HepG2 (cell line): ENCODE measurements at regions not wholly inside any gene's neighbourhood (a gene's known extent, or its start where the extent isn't known, plus 50 kb on each side); places are given as distances from the start of the nearest gene placed in this dataset.

Source experiments
- ATAC-seq: fragments of 200-7000 bp; cut with Tn5 transposase; 3 replicates; pipeline ENCODE4 v1.9.1; 2020; ENCODE audit warnings: mild to moderate bottlenecking, moderate library complexity
- BruUV-seq: library from RNA; stranded (reverse); fragments of 400-500 nt; replicated peaks from 2 replicates; lab custom pipeline; 2021; lab: Mats Ljungman, UMichigan
- CTCF ChIA-PET: fragments of 300-600 bp; formaldehyde crosslinking; extraction: SDS; loops from one replicate; lab custom pipeline; 2021; ENCODE audit warnings: low total read pairs, inconsistent platforms, low intra/inter-chr PET ratio; lab: Yijun Ruan, JAX
- POLR2A ChIA-PET: fragments of 350-600 bp; sonication (Branson Sonifier 250); formaldehyde crosslinking; loops from one replicate; lab custom pipeline; 2020; ENCODE audit warnings: antibody characterized with exemption, inconsistent platforms; lab: Yijun Ruan, JAX
- DNase-seq: peaks from one replicate; pipeline ENCODE4 v3.0.0-alpha.2; 2015; ENCODE audit warnings: low spot score
- FAIRE-seq: peaks from 3 replicates; lab custom pipeline; 2011; peaks lifted over from hg19 to GRCh38; lab: Jason Lieb, UNC
- H2AFZ ChIP-seq: one replicate; pipeline ENCODE4 v1.6.1; 2011; ENCODE audit warnings: low read length, inconsistent platforms
- H3K27ac ChIP-seq: fragments of 300-600 bp; 3 replicates; pipeline ENCODE4 v1.8.0; 2011; ENCODE audit warnings: mixed run types, mild to moderate bottlenecking, mixed read lengths, low read length, inconsistent platforms; ENCODE audit not compliant: insufficient read depth; ENCODE audit errors: extremely low read length
- H3K27me3 ChIP-seq, 2 experiments: fragments of 200-600 bp in 1 of 2; 2 replicates in 1 of 2; 3 replicates in 1 of 2; pipeline versions ENCODE4 v1.6.0 to v1.8.0; 2011; ENCODE audit warnings: low read length in 2 of 2, mild to moderate bottlenecking in 2 of 2, moderate library complexity in 2 of 2, inconsistent platforms in 1 of 2; ENCODE audit not compliant: insufficient read depth in 2 of 2, control insufficient read depth in 1 of 2
- H3K36me3 ChIP-seq, 2 experiments: fragments of 200-600 bp in 1 of 2; replicated peaks in 1 of 2; 2 replicates in 1 of 2; 3 replicates in 1 of 2; pipeline versions ENCODE4 v1.5.1 to v1.8.0; 2011; ENCODE audit warnings: low read length in 2 of 2, inconsistent platforms in 1 of 2; ENCODE audit not compliant: insufficient read depth in 2 of 2, control insufficient read depth in 1 of 2
- H3K4me1 ChIP-seq: 2 replicates; pipeline ENCODE4 v1.5.1; 2012; ENCODE audit warnings: low read length, inconsistent platforms; ENCODE audit not compliant: insufficient read depth
- H3K4me2 ChIP-seq: 2 replicates; pipeline ENCODE4 v1.6.0; 2011; ENCODE audit warnings: low read depth, low read length, inconsistent platforms
- H3K4me3 ChIP-seq, 3 experiments: fragments of 200-600 bp in 1 of 3; sonication (generic), shearing (Covaris generic) in 1 of 3; replicated peaks in 1 of 3; 2 replicates each; pipeline ENCODE4 v1.5.1; 2011 to 2016; ENCODE audit warnings: low read length in 3 of 3, inconsistent platforms in 2 of 3, low read depth in 2 of 3, mild to moderate bottlenecking in 2 of 3, control low read depth in 1 of 3, mixed read lengths in 1 of 3; ENCODE audit not compliant: insufficient read depth in 1 of 3
- H3K79me2 ChIP-seq: one replicate; pipeline ENCODE4 v1.6.1; 2011; ENCODE audit warnings: low read length, inconsistent platforms; ENCODE audit not compliant: insufficient read depth
- H3K9ac ChIP-seq: 2 replicates; pipeline ENCODE4 v1.6.0; 2011; ENCODE audit warnings: mild to moderate bottlenecking, low read depth, low read length, inconsistent platforms; ENCODE audit not compliant: insufficient read depth
- H3K9me3 ChIP-seq: 2 replicates; pipeline ENCODE4 v1.5.1; 2012; ENCODE audit warnings: mild to moderate bottlenecking, low read length
- H4K20me1 ChIP-seq: 2 replicates; pipeline ENCODE4 v1.6.0; 2011; ENCODE audit warnings: inconsistent platforms, mild to moderate bottlenecking, low read length, moderate library complexity; ENCODE audit not compliant: insufficient read depth
- CBX5 ChIP-seq: sonication (generic); formaldehyde crosslinking; IDR thresholded peaks from 2 replicates; pipeline ENCODE4 v1.4.0; 2020; ENCODE audit warnings: missing genetic modification reagents, borderline replicate concordance
- JUNB ChIP-seq: sonication (generic); formaldehyde crosslinking; IDR thresholded peaks from 2 replicates; pipeline ENCODE4 v1.8.0; 2022; ENCODE audit warnings: missing genetic modification reagents, mild to moderate bottlenecking, borderline replicate concordance
- NFKBIZ ChIP-seq: IDR thresholded peaks from 2 replicates; pipeline ENCODE4 v1.6.1; 2018; ENCODE audit warnings: missing genetic modification reagents, missing compliant biosample characterization
- NKX3-1 ChIP-seq: sonication (generic); formaldehyde crosslinking; IDR thresholded peaks from 2 replicates; pipeline ENCODE4 v1.5.0; 2020; ENCODE audit warnings: missing genetic modification reagents
- RCOR2 ChIP-seq: IDR thresholded peaks from 2 replicates; pipeline ENCODE4 v1.6.1; 2016; ENCODE audit warnings: missing biosample characterization, missing genetic modification reagents
- TBP ChIP-seq: sonication (generic); formaldehyde crosslinking; IDR thresholded peaks from 2 replicates; pipeline ENCODE4 v1.5.0; 2020; ENCODE audit warnings: missing genetic modification reagents
- XBP1 ChIP-seq: sonication (generic); formaldehyde crosslinking; IDR thresholded peaks from 2 replicates; pipeline ENCODE4 v1.5.0; 2020; ENCODE audit warnings: missing genetic modification reagents
- ZNF180 ChIP-seq: sonication (generic); formaldehyde crosslinking; IDR thresholded peaks from 2 replicates; pipeline ENCODE4 v1.4.0; 2020; ENCODE audit warnings: low read depth, missing genetic modification reagents, borderline replicate concordance
- ZNF234 ChIP-seq: sonication (generic); formaldehyde crosslinking; conservative IDR thresholded peaks from 2 replicates; pipeline ENCODE4 v1.5.1; 2020; ENCODE audit warnings: mild to moderate bottlenecking, missing genetic modification reagents
- ZSCAN21 ChIP-seq: sonication (generic); formaldehyde crosslinking; IDR thresholded peaks from 2 replicates; pipeline ENCODE4 v1.8.0; 2022; ENCODE audit warnings: mild to moderate bottlenecking, missing genetic modification reagents, moderate library complexity, borderline replicate concordance
- WGBS: methylation state at CpG from one replicate; pipeline ENCODE4 v1.1.6; 2017; ENCODE audit warnings: low lambda C conversion rate; 5-methylcytosine and 5-hydroxymethylcytosine counted together
- in situ Hi-C: cut with HindIII; loops from 2 replicates; pipeline ENCODE4 v1.10.0; 2017; ENCODE audit warnings: low pct_unique_long_range_greater_than_20kb; ENCODE audit not compliant: extremely low pct_ligation_motif_present
- intact Hi-C: fragments of 100-400 bp; cut with micrococcal nuclease; formaldehyde crosslinking; loops from one replicate; pipeline ENCODE4 v1.10.0; 2022; ENCODE audit not compliant: unreplicated experiment
- TF ChIP-seq, protein P1 (sequence below): sonication (generic); formaldehyde crosslinking; IDR thresholded peaks from 2 replicates; pipeline ENCODE4 v1.8.0; 2022; ENCODE audit warnings: mild to moderate bottlenecking, missing genetic modification reagents

DNA sequence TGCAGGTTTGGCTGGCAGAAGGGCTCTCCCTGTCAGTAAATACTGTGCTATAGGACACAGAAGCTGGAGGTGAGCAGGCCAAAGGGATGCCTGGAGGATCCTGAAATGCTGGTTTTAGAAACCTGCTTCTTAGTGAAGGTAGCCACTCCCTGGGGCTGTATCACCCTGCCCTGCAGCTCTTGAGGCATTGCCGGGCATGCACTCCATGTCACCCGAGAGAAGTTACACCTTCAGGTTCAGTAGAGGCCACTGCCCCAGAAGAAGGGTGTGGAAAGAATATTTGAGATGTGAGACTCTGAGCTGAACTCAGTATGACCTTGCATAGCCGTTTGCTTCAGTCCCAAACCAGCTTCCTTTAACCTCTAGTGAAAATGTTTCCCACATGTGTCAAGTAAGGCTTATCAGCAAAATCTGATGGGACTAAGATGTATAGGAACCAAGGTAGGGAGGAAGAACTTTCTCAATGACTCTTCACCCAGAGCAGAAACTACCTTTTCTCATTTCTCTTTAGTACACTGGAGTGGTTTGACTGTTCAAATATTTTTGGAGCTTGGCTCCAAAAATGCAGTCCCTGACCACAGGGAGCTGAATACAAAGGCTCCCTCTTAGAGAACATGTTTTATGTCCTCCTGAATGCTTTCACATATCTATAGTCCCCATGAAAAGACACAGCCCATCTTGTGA is 164.5 kb upstream of the DYRK2 start:
- no peak overlapping the region for H2AFZ ChIP-seq
- no peak overlapping the region for H3K9ac ChIP-seq
- WGBS = 0% methylated on average over 3 of the region's 3 CpGs
- intact Hi-C loops = no loop called here
- H3K36me3 ChIP-seq = no peaks in the 10 kb centered on the region
- POLR2A ChIA-PET = no interaction called here
- ATAC-seq (no peak), DNase-seq (no peak)
- BruUV-seq = no TSS peak
- H3K4me2 ChIP-seq = no peak overlapping the region
- no peaks in the 10 kb centered on the region for H3K4me1 ChIP-seq
- no peak overlapping the region for H3K27ac ChIP-seq
- CTCF ChIA-PET = no interaction called here
- no peaks in the 10 kb centered on the region for H4K20me1 ChIP-seq
- TF ChIP-seq TBP (CRISPR knock-in tag) (no peak), ZNF180 (CRISPR knock-in tag) (no peak), NKX3-1 (CRISPR knock-in tag) (no peak), CBX5 (CRISPR knock-in tag) (no peak), NFKBIZ (CRISPR knock-in tag) (no peak), RCOR2 (no peak), ZSCAN21 (no peak), XBP1 (no peak), JUNB (no peak), ZNF234 (no peak)
- TF ChIP-seq, protein P1, sequence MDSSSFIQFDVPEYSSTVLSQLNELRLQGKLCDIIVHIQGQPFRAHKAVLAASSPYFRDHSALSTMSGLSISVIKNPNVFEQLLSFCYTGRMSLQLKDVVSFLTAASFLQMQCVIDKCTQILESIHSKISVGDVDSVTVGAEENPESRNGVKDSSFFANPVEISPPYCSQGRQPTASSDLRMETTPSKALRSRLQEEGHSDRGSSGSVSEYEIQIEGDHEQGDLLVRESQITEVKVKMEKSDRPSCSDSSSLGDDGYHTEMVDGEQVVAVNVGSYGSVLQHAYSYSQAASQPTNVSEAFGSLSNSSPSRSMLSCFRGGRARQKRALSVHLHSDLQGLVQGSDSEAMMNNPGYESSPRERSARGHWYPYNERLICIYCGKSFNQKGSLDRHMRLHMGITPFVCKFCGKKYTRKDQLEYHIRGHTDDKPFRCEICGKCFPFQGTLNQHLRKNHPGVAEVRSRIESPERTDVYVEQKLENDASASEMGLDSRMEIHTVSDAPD (CRISPR knock-in tag) = no peak
- TF ChIP-seq, all 625 proteins: peak for 0
- no peak for FAIRE-seq
- H3K9me3 ChIP-seq = peaks cover 24% of the 10 kb centered on the region
- no peaks in the 10 kb centered on the region for H3K27me3 ChIP-seq
- no peak overlapping the region for H3K4me3 ChIP-seq
- H3K79me2 ChIP-seq = no peaks in the 10 kb centered on the region
- in situ Hi-C loops = no loop called here
